Endodermal cell (in vitro differentiated cells): ENCODE measurements at regions not wholly inside any gene's neighbourhood (a gene's known extent, or its start where the extent isn't known, plus 50 kb on each side); places are given as distances from the start of the nearest gene placed in this dataset.

ENCODE experiments used
- DNase-seq: peaks from one replicate; pipeline ENCODE4 v3.0.0-alpha.2; 2017
- H3K27ac ChIP-seq: 2 replicates; pipeline ENCODE4 v1.5.1; 2013; ENCODE audit warnings: mild to moderate bottlenecking, low read depth, low read length, moderate library complexity
- H3K27me3 ChIP-seq: 2 replicates; pipeline ENCODE4 v1.6.1; 2013; ENCODE audit warnings: mild to moderate bottlenecking, low read length, moderate library complexity; ENCODE audit not compliant: insufficient read depth, control insufficient read depth, poor library complexity, severe bottlenecking
- H3K36me3 ChIP-seq: 2 replicates; pipeline ENCODE4 v1.7.0; 2013; ENCODE audit warnings: mild to moderate bottlenecking, low read length, moderate library complexity; ENCODE audit not compliant: control insufficient read depth, insufficient read depth
- H3K4me1 ChIP-seq: one replicate; pipeline ENCODE4 v1.7.0; 2013; ENCODE audit warnings: low read length; ENCODE audit not compliant: control insufficient read depth, insufficient read depth
- H3K4me3 ChIP-seq: 2 replicates; pipeline ENCODE4 v1.5.1; 2013; ENCODE audit warnings: mild to moderate bottlenecking, low read length, moderate library complexity
- H3K9ac ChIP-seq: 2 replicates; pipeline ENCODE4 v1.6.1; 2013; ENCODE audit warnings: mild to moderate bottlenecking, low read length, moderate library complexity; ENCODE audit not compliant: poor library complexity, severe bottlenecking; ENCODE audit errors: extremely low read depth
- H3K9me3 ChIP-seq: 2 replicates; pipeline ENCODE4 v1.6.1; 2013; ENCODE audit warnings: mild to moderate bottlenecking, low read length, moderate library complexity; ENCODE audit not compliant: control insufficient read depth
- H3K27ac Mint-ChIP-seq: 2 replicates; pipeline ENCODE4 v1.8.0; 2020; ENCODE audit warnings: mixed read lengths
- H3K27me3 Mint-ChIP-seq: 2 replicates; pipeline ENCODE4 v1.8.0; 2021; ENCODE audit warnings: mild to moderate bottlenecking, mixed read lengths; ENCODE audit not compliant: insufficient read depth
- H3K36me3 Mint-ChIP-seq: 2 replicates; pipeline ENCODE4 v1.8.0; 2020; ENCODE audit warnings: low read depth, mixed read lengths
- H3K4me1 Mint-ChIP-seq: 2 replicates; pipeline ENCODE4 v1.8.0; 2020; ENCODE audit warnings: mixed read lengths
- H3K4me3 Mint-ChIP-seq: 2 replicates; pipeline ENCODE4 v1.8.0; 2020; ENCODE audit warnings: mild to moderate bottlenecking, moderate library complexity, mixed read lengths
- H3K9me3 Mint-ChIP-seq: 2 replicates; pipeline ENCODE4 v1.8.0; 2020; ENCODE audit warnings: mild to moderate bottlenecking, mixed read lengths
- CTCF ChIP-seq: fragments of 200-600 bp; sonication (generic); conservative IDR thresholded peaks from 2 replicates; pipeline ENCODE4 v1.5.0; 2021; ENCODE audit warnings: antibody characterized with exemption, mild to moderate bottlenecking
- WGBS, 2 experiments: methylation state at CpG; one replicate each; pipeline versions ENCODE4 v1.1.5 to v1.1.7; 2013; ENCODE audit warnings: missing lambda C conversion rate in 2 of 2, mixed read lengths in 1 of 2; ENCODE audit not compliant: insufficient coverage in 1 of 2, insufficient read length in 1 of 2; 5-methylcytosine and 5-hydroxymethylcytosine counted together

GRCh38 chr2:217523286-217523685 lies 479.5 kb downstream of the TNS1 start:
- H3K4me1 ChIP-seq: no peaks in the 10 kb centered on the region
- no peak for TF ChIP-seq CTCF
- no peak overlapping the region for H3K27ac ChIP-seq
- H3K4me3 Mint-ChIP-seq: no peak overlapping the region
- H3K27me3 Mint-ChIP-seq: peaks cover 25% of the 10 kb centered on the region
- H3K4me1 Mint-ChIP-seq: no peaks in the 10 kb centered on the region
- H3K9me3 Mint-ChIP-seq: no peaks in the 10 kb centered on the region
- H3K36me3 ChIP-seq: no peaks in the 10 kb centered on the region
- no peaks in the 10 kb centered on the region for H3K27me3 ChIP-seq
- no peak overlapping the region for H3K9ac ChIP-seq
- DNase-seq: no peak
- H3K27ac Mint-ChIP-seq: no peak overlapping the region
- 94% methylated on average over 4 to 7 of the region's 7 CpGs for WGBS, 2 experiments
- H3K36me3 Mint-ChIP-seq: no peaks in the 10 kb centered on the region
- no peak overlapping the region for H3K4me3 ChIP-seq
- no peaks in the 10 kb centered on the region for H3K9me3 ChIP-seq

DNA sequence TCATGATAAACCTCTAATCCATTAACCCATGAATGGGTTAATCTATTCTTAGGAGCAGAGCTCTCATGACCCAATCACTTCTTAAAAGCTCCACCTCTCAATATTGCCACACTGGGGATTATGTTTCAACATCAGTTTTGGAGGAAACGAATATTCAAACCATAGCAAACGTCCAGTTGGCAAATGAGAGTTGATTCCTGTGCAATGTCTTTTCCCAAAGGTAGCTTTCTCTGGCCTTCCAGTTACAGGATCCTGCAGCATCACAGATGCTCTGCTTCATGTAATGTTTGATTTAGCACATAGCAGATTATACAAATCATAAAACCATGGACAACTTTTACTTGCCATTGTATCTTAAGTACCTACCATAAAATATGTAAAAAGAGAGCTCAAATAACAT lies 481.0 kb downstream of the TNS1 start:
- H3K9me3 ChIP-seq: no peaks in the 10 kb centered on the region
- no peak overlapping the region for H3K27ac Mint-ChIP-seq
- no peaks in the 10 kb centered on the region for H3K4me1 ChIP-seq
- H3K4me3 ChIP-seq: no peak overlapping the region
- peaks cover 16% of the 10 kb centered on the region for H3K27me3 Mint-ChIP-seq
- no peaks in the 10 kb centered on the region for H3K27me3 ChIP-seq
- TF ChIP-seq CTCF: no peak
- no peak for DNase-seq
- H3K4me1 Mint-ChIP-seq: no peaks in the 10 kb centered on the region
- no peak overlapping the region for H3K9ac ChIP-seq
- H3K27ac ChIP-seq: no peak overlapping the region
- WGBS, 2 experiments: 76 to 80% methylated on average over 2 of the region's 2 CpGs
- H3K36me3 ChIP-seq: no peaks in the 10 kb centered on the region
- H3K9me3 Mint-ChIP-seq: no peaks in the 10 kb centered on the region
- H3K4me3 Mint-ChIP-seq: no peak overlapping the region
- H3K36me3 Mint-ChIP-seq: no peaks in the 10 kb centered on the region

DNA sequence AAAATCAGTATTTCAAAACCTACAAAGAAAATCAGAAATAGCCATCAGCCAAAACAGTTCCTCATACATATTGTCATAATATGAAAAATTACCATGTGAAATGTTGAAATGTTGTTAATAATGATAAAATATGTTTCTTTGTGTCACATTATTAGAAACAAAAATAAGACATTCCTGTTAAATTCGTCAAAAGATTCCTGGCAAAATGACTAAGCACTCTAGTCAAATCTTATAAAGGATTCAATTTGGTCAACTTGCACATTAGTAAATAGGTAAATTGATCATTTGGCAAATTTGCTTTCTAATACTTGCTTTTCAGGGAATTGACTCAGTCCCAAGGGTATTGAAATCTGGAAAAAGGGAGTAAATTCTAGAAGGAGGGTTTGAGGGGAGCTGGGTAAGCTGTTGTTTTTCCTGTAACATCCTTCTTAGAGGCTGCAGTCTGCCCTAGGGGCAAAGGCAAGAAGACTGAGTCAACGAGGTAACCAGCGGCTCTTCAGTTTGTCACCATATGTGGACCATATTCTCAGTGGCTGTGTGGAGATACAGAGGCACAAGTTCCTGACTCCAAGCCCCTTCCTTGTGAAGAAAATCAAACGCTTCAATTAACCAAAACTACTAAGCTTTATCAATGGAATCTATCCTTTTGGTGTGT lies 482.3 kb downstream of the TNS1 start:
- no peak for DNase-seq
- Histone ChIP-seq H3K27me3 (no peaks in the 10 kb centered on the region), H3K9me3 (no peaks in the 10 kb centered on the region), H3K36me3 (no peaks in the 10 kb centered on the region), H3K4me3 (no peak overlapping the region), H3K4me1 (no peaks in the 10 kb centered on the region), H3K9ac (no peak overlapping the region), H3K27ac (no peak overlapping the region)
- H3K27me3 Mint-ChIP-seq: peaks cover 3% of the 10 kb centered on the region
- no peaks in the 10 kb centered on the region for H3K36me3 Mint-ChIP-seq
- H3K4me1 Mint-ChIP-seq: peaks cover 2% of the 10 kb centered on the region
- no peak for TF ChIP-seq CTCF
- no peak overlapping the region for H3K27ac Mint-ChIP-seq
- no peak overlapping the region for H3K4me3 Mint-ChIP-seq
- WGBS, 2 experiments: 85 to 87% methylated on average over 3 to 4 of the region's 4 CpGs
- H3K9me3 Mint-ChIP-seq: no peaks in the 10 kb centered on the region
